ENCODE measurements at regions not wholly inside any gene's neighbourhood (a gene's known extent, or its start where the extent isn't known, plus 50 kb on each side); places are given as distances from the start of the nearest gene placed in this dataset.

DNA sequence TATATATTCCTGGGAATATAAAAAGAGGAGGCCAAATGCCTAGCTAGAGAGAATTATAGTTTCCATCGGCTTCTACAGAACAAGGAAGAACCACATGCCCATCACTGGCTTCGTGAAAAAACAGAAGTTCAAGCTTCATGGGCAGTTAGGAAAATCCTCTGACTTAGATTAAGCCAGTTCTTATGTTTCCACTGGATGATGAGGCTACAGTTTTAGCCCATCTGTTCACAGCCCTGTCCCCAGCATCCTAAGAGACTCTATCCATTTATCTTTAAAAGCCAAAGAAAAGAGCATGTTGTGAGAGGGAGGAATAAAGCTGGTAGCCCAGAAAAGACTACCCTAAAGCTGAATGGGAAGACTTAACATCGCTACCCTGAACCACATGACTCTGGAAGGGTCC is 285.5 kb upstream of the WWC1 start:
- Histone ChIP-seq H3K9ac (ENCODE audit: low read length) (no peak overlapping the region), H3K27ac (ENCODE audit: low read depth, low read length) (no peak overlapping the region), H3K4me3 (ENCODE audit: low read length) (no peak overlapping the region), H3K27me3 (ENCODE audit: control insufficient read depth, insufficient read depth, low read length) (no peaks in the 10 kb centered on the region), H3K4me1 (ENCODE audit: control insufficient read depth, insufficient read depth, low read length) (no peaks in the 10 kb centered on the region), H3K36me3 (ENCODE audit: control insufficient read depth, insufficient read depth, low read length) (no peaks in the 10 kb centered on the region)

GRCh38 chr5:168006456-168007130 is 284.9 kb upstream of the WWC1 start:
- H3K27ac ChIP-seq (ENCODE audit: low read depth, low read length), result no peak overlapping the region
- no peak overlapping the region for H3K4me3 ChIP-seq (ENCODE audit: low read length)
- H3K4me1 ChIP-seq (ENCODE audit: control insufficient read depth, insufficient read depth, low read length), result no peaks in the 10 kb centered on the region
- no peaks in the 10 kb centered on the region for H3K27me3 ChIP-seq (ENCODE audit: control insufficient read depth, insufficient read depth, low read length)
- no peaks in the 10 kb centered on the region for H3K36me3 ChIP-seq (ENCODE audit: control insufficient read depth, insufficient read depth, low read length)
- no peak overlapping the region for H3K9ac ChIP-seq (ENCODE audit: low read length)

DNA sequence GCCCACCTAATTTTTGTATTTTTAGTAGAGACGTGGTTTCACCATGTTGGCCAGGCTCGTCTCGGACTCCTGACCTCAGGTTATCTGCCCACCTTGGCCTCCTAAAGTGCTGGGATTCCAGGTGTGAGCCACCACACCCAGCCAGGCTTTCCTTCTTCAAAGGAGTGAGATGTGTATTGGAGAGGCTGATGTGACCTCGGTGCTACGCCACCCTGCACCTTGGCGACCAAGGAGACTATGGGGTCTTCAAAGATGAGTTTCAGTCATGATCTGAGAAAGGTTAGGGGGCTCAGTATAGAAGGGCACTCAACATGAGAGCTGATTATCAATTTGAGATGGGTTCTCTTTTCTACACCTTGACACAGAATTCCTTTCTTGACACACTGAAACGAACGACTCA is 284.2 kb upstream of the WWC1 start:
- Histone ChIP-seq H3K4me1 (ENCODE audit: control insufficient read depth, insufficient read depth, low read length) (no peaks in the 10 kb centered on the region), H3K27me3 (ENCODE audit: control insufficient read depth, insufficient read depth, low read length) (no peaks in the 10 kb centered on the region), H3K9ac (ENCODE audit: low read length) (no peak overlapping the region), H3K27ac (ENCODE audit: low read depth, low read length) (no peak overlapping the region), H3K4me3 (ENCODE audit: low read length) (no peak overlapping the region), H3K36me3 (ENCODE audit: control insufficient read depth, insufficient read depth, low read length) (no peaks in the 10 kb centered on the region)

GRCh38 chr5:168008555-168008954 is 282.9 kb upstream of the WWC1 start:
- Histone ChIP-seq H3K27me3 (ENCODE audit: control insufficient read depth, insufficient read depth, low read length) (no peaks in the 10 kb centered on the region), H3K4me1 (ENCODE audit: control insufficient read depth, insufficient read depth, low read length) (no peaks in the 10 kb centered on the region), H3K4me3 (ENCODE audit: low read length) (no peak overlapping the region), H3K27ac (ENCODE audit: low read depth, low read length) (no peak overlapping the region), H3K9ac (ENCODE audit: low read length) (no peak overlapping the region), H3K36me3 (ENCODE audit: control insufficient read depth, insufficient read depth, low read length) (no peaks in the 10 kb centered on the region)

DNA sequence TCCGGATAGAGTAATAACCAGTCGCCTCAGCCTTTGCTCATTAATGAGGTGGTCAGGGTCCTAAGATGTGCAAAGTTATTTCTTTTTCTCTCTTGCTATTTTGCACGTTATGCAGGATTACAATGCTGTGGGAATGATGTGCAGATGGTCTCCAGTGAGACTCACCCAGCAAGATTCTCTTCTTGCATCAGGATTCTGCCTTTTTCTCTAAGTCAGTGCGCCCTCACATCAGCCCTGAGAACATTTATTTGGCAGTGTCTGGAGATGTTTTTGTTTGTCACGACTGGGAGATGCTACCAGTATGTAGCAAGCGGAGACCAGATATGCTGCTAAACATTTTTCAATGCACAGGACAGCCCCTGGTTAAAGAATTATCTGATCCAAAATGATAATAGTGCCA is 280.3 kb upstream of the WWC1 start:
- no peaks in the 10 kb centered on the region for H3K36me3 ChIP-seq (ENCODE audit: control insufficient read depth, insufficient read depth, low read length)
- no peak overlapping the region for H3K27ac ChIP-seq (ENCODE audit: low read depth, low read length)
- no peaks in the 10 kb centered on the region for H3K4me1 ChIP-seq (ENCODE audit: control insufficient read depth, insufficient read depth, low read length)
- H3K27me3 ChIP-seq (ENCODE audit: control insufficient read depth, insufficient read depth, low read length), result no peaks in the 10 kb centered on the region
- no peak overlapping the region for H3K9ac ChIP-seq (ENCODE audit: low read length)
- no peak overlapping the region for H3K4me3 ChIP-seq (ENCODE audit: low read length)

- no peak overlapping the region for H3K4me3 ChIP-seq (ENCODE audit: low read length)
- no peak overlapping the region for H3K27ac ChIP-seq (ENCODE audit: low read depth, low read length)
- no peaks in the 10 kb centered on the region for H3K27me3 ChIP-seq (ENCODE audit: control insufficient read depth, insufficient read depth, low read length)
- H3K4me1 ChIP-seq (ENCODE audit: control insufficient read depth, insufficient read depth, low read length), result no peaks in the 10 kb centered on the region
- H3K36me3 ChIP-seq (ENCODE audit: control insufficient read depth, insufficient read depth, low read length), result no peaks in the 10 kb centered on the region
- no peak overlapping the region for H3K9ac ChIP-seq (ENCODE audit: low read length)
Measured at GRCh38 chr5:168012006-168012405, 279.4 kb upstream of the WWC1 start.

GRCh38 chr5:168013546-168013945 is 277.9 kb upstream of the WWC1 start:
- no peak overlapping the region for H3K9ac ChIP-seq (ENCODE audit: low read length)
- H3K27ac ChIP-seq (ENCODE audit: low read depth, low read length), result no peak overlapping the region
- no peaks in the 10 kb centered on the region for H3K36me3 ChIP-seq (ENCODE audit: control insufficient read depth, insufficient read depth, low read length)
- no peaks in the 10 kb centered on the region for H3K4me1 ChIP-seq (ENCODE audit: control insufficient read depth, insufficient read depth, low read length)
- no peaks in the 10 kb centered on the region for H3K27me3 ChIP-seq (ENCODE audit: control insufficient read depth, insufficient read depth, low read length)
- H3K4me3 ChIP-seq (ENCODE audit: low read length), result no peak overlapping the region

- Histone ChIP-seq H3K4me3 (ENCODE audit: low read length) (no peak overlapping the region), H3K4me1 (ENCODE audit: control insufficient read depth, insufficient read depth, low read length) (no peaks in the 10 kb centered on the region), H3K9ac (ENCODE audit: low read length) (no peak overlapping the region), H3K36me3 (ENCODE audit: control insufficient read depth, insufficient read depth, low read length) (no peaks in the 10 kb centered on the region), H3K27me3 (ENCODE audit: control insufficient read depth, insufficient read depth, low read length) (no peaks in the 10 kb centered on the region), H3K27ac (ENCODE audit: low read depth, low read length) (no peak overlapping the region)
Measured at GRCh38 chr5:168014433-168015123, 276.9 kb upstream of the WWC1 start.

DNA sequence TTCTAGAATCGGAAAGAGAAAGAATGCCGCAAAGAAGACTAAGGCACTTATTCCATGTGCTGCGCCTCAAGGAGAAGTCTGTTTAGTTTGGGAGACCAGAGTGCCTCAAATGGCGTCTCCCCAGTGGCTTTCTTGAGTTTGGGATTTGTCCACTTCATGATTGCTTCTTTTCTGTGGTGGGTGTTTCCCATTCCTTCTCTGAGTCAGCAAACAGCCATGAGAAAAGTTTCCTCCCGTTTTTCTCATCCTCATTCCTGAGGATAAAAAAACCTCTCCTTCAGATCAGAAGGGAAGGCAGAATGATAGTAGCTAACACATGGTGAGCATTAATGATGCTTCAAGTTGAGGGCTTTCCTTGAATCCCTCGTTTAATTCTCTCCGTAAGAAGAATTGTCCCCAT is 275.9 kb upstream of the WWC1 start:
- H3K4me3 ChIP-seq (ENCODE audit: low read length), result no peak overlapping the region
- no peak overlapping the region for H3K27ac ChIP-seq (ENCODE audit: low read depth, low read length)
- H3K27me3 ChIP-seq (ENCODE audit: control insufficient read depth, insufficient read depth, low read length), result no peaks in the 10 kb centered on the region
- H3K36me3 ChIP-seq (ENCODE audit: control insufficient read depth, insufficient read depth, low read length), result no peaks in the 10 kb centered on the region
- no peaks in the 10 kb centered on the region for H3K4me1 ChIP-seq (ENCODE audit: control insufficient read depth, insufficient read depth, low read length)
- no peak overlapping the region for H3K9ac ChIP-seq (ENCODE audit: low read length)

DNA sequence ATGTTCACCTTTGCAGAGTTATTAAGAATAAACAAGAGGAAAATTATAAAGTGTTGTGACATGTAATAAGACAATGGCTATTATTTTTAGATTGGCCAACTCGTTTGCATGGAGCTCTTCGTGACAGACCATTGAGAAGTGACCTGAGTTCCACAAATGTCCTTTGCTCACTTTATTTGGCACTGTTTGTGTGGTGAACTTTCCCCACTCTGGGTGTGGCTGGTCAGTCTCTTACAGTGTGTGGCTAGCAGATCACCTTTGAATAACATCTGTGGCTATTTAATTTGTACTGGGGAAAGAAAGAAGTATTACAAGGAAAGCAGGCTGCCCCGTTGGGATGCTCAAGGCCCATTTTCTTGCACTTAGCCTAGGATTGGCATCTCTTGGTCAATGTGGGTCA is 274.1 kb upstream of the WWC1 start:
- Histone ChIP-seq H3K4me3 (ENCODE audit: low read length) (no peak overlapping the region), H3K27me3 (ENCODE audit: control insufficient read depth, insufficient read depth, low read length) (no peaks in the 10 kb centered on the region), H3K36me3 (ENCODE audit: control insufficient read depth, insufficient read depth, low read length) (no peaks in the 10 kb centered on the region), H3K9ac (ENCODE audit: low read length) (no peak overlapping the region), H3K27ac (ENCODE audit: low read depth, low read length) (no peak overlapping the region), H3K4me1 (ENCODE audit: control insufficient read depth, insufficient read depth, low read length) (peaks cover 2% of the 10 kb centered on the region)

- no peak overlapping the region for H3K27ac ChIP-seq (ENCODE audit: low read depth, low read length)
- H3K4me3 ChIP-seq (ENCODE audit: low read length), result no peak overlapping the region
- H3K9ac ChIP-seq (ENCODE audit: low read length), result no peak overlapping the region
- H3K36me3 ChIP-seq (ENCODE audit: control insufficient read depth, insufficient read depth, low read length), result no peaks in the 10 kb centered on the region
- H3K27me3 ChIP-seq (ENCODE audit: control insufficient read depth, insufficient read depth, low read length), result no peaks in the 10 kb centered on the region
- H3K4me1 ChIP-seq (ENCODE audit: control insufficient read depth, insufficient read depth, low read length), result peaks cover 9% of the 10 kb centered on the region
Measured at GRCh38 chr5:168019143-168019542, 272.3 kb upstream of the WWC1 start.

DNA sequence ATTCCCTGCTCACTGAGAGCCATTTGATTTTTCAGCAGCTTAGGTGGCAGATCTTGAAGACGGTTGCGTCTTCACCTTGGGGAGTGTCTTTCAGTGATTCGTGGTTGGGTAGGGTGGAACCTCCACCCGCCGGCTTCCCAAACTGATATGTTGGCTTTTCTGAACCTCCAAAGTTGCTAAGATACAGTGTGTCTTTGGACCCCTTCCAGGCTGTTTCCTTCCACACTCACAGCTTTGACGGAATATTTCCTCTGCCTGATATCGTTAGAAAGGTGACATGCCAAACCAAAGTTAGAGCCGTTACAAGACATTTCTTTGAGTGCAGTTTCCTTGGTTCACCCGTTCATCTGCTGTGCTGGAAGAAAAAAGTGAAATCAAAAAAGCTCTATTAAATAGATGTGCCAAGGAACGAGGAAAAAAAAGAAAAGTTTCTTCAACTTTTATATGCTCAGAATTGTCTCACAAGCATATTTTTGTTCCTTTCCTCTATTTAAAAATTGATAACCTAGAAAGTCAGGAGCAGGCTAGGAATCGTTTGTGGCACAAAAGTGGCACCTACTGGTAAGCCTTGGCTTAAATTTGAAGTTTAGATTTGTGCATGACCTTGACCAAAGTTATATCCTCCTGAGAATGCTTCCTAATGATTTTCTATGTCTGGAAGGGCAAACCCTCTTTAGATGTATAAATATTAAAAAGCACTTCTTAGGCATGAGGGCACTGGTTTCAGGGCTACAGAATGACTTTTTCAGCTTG is 270.7 kb upstream of the WWC1 start:
- H3K4me1 ChIP-seq (ENCODE audit: control insufficient read depth, insufficient read depth, low read length), result peaks cover 9% of the 10 kb centered on the region
- no peaks in the 10 kb centered on the region for H3K27me3 ChIP-seq (ENCODE audit: control insufficient read depth, insufficient read depth, low read length)
- H3K4me3 ChIP-seq (ENCODE audit: low read length), result no peak overlapping the region
- no peak overlapping the region for H3K9ac ChIP-seq (ENCODE audit: low read length)
- no peak overlapping the region for H3K27ac ChIP-seq (ENCODE audit: low read depth, low read length)
- no peaks in the 10 kb centered on the region for H3K36me3 ChIP-seq (ENCODE audit: control insufficient read depth, insufficient read depth, low read length)

Data from rectal smooth muscle tissue (tissue), 1 donor.